Stomach (tissue), 8 donors: ENCODE measurements at regions not wholly inside any gene's neighbourhood (a gene's known extent, or its start where the extent isn't known, plus 50 kb on each side); places are given as distances from the start of the nearest gene placed in this dataset.
"Not testable (repeated sequence)": the region's sequence is repeated elsewhere in the genome, so short reads cannot be mapped to it uniquely, and the experiment has no call there.

Experiments
- DNase-seq, 2 donors: peaks; one replicate each; pipeline versions ENCODE4 v3.0.0 to v3.0.0-alpha.2; 2013 to 2019
- H3K27ac ChIP-seq, 5 donors: fragments of 200-600 bp in 4 of 5; sonication (generic) in 4 of 5; one replicate each; pipeline ENCODE4 v1.5.1; 2013 to 2019; ENCODE audit warnings: mild to moderate bottlenecking in 1 of 5, moderate library complexity in 1 of 5
- H3K27me3 ChIP-seq, 3 donors: fragments of 200-600 bp; sonication (generic); one replicate each; pipeline ENCODE4 v1.5.1; 2017 to 2019; ENCODE audit warnings: mixed run types in 1 of 3
- H3K36me3 ChIP-seq, 4 donors: fragments of 200-600 bp; sonication (generic); 1 replicate in 3 of 4; 2 replicates in 1 of 4; pipeline ENCODE4 v1.5.1; 2016 to 2019
- H3K4me1 ChIP-seq, 4 donors: fragments of 200-600 bp; sonication (generic); one replicate each; pipeline ENCODE4 v1.5.1; 2016 to 2019
- H3K4me3 ChIP-seq, 4 donors: fragments of 200-600 bp; sonication (generic) in 3 of 4; one replicate each; pipeline ENCODE4 v1.5.1; 2016 to 2019; ENCODE audit warnings: mild to moderate bottlenecking in 1 of 4
- H3K9me3 ChIP-seq, 4 donors: fragments of 200-600 bp; sonication (generic); one replicate each; pipeline ENCODE4 v1.5.1; 2016 to 2019
- CTCF ChIP-seq, 7 experiments: fragments of 450-650 bp in 4 of 7; fragments of 200-600 bp in 3 of 7; sonication (generic) in 3 of 7; IDR thresholded peaks; one replicate each; pipeline ENCODE4 v1.5.1; 2016 to 2019; ENCODE audit warnings: antibody characterized with exemption in 7 of 7, control low read depth in 2 of 7, mild to moderate bottlenecking in 1 of 7
- EP300 ChIP-seq: sonication (generic); formaldehyde crosslinking; IDR thresholded peaks from one replicate; pipeline ENCODE4 v1.6.1; 2017; ENCODE audit warnings: antibody characterized with exemption
- POLR2A ChIP-seq, 4 donors: fragments of 450-650 bp; IDR thresholded peaks; one replicate each; pipeline ENCODE4 v1.6.1; 2016; ENCODE audit warnings: antibody characterized with exemption in 4 of 4, control low read depth in 2 of 4, mild to moderate bottlenecking in 1 of 4, moderate library complexity in 1 of 4
- POLR2AphosphoS5 ChIP-seq, 3 donors: sonication (generic); formaldehyde crosslinking; IDR thresholded peaks; one replicate each; pipeline ENCODE4 v1.6.1; 2016; ENCODE audit warnings: antibody characterized with exemption in 3 of 3
- WGBS, 5 donors: extraction: QIAGEN DNeasy Blood & Tissue Kit in 3 of 5; methylation state at CpG; one replicate each; pipeline versions ENCODE4 v1.1.5 to v1.1.7; 2013 to 2018; 5-methylcytosine and 5-hydroxymethylcytosine counted together
- intact Hi-C: fragments of 100-400 bp; cut with DNase I; formaldehyde crosslinking; loops from one replicate; pipeline ENCODE4 v1.15.1; 2023; ENCODE audit warnings: low total_unique reads
- donor health status: healthy with polysubstance abuse.
- donor health status: Bipolar disorder and iron deficiency.
- donor health status: healthy.

GRCh38 chr4:57966987-57967760 lies 857.0 kb upstream of the IGFBP7 start:
- Histone ChIP-seq H3K4me1 (no peaks in the 10 kb centered on the region), H3K36me3 (no peaks in the 10 kb centered on the region), H3K9me3 (peaks cover 0 to 24% (median 21%) of the 10 kb centered on the region in 4 donors), H3K4me3 (no peak overlapping the region), H3K27me3 (no peaks in the 10 kb centered on the region), H3K27ac (no peak overlapping the region)
- intact Hi-C loops, result no loop called here
- 89 to 94% (median 94%) methylated on average over 13 to 23 of the region's 23 CpGs for WGBS, 5 donors
- no peak for DNase-seq
- TF ChIP-seq CTCF (IDR thresholded peaks at IDR 0.05) (no peak), EP300 (no peak), POLR2AphosphoS5 (IDR thresholded peaks at IDR 0.05) (no peak), POLR2A (IDR thresholded peaks at IDR 0.05) (no peak)

DNA sequence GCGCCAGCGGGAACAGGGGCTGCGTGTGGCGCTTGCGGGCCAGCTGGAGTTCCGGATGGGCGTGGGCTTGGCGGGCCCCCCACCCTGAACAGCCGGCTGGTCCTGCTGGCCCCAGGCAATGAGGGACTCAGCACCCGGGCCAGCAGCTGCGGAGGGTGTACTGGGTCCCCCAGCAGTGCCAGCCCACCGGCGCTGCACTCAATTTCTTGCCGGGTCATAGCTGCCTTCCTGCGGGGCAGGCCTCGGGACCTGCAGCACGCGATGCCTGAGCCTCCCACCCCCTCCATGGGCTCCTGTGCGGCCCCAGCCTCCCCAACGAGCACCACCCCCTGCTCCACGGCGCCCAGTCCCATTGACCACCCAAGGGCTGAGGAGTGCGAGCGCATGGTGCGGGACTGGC lies 855.2 kb upstream of the IGFBP7 start:
- H3K27me3 ChIP-seq, intact Hi-C loops: not testable (repeated sequence)
- peaks cover 0 to 24% (median 21%) of the 10 kb centered on the region in 4 donors for H3K9me3 ChIP-seq

GRCh38 chr4:57945298-57945697 lies 835.1 kb upstream of the IGFBP7 start:
- intact Hi-C loops, result no loop called here
- TF ChIP-seq POLR2A (IDR thresholded peaks at IDR 0.05) (no peak), CTCF (IDR thresholded peaks at IDR 0.05) (no peak), POLR2AphosphoS5 (IDR thresholded peaks at IDR 0.05) (no peak), EP300 (no peak)
- Histone ChIP-seq H3K27ac (no peak overlapping the region), H3K36me3 (no peaks in the 10 kb centered on the region), H3K9me3 (no peaks in the 10 kb centered on the region), H3K27me3 (no peaks in the 10 kb centered on the region), H3K4me1 (no peaks in the 10 kb centered on the region), H3K4me3 (no peak overlapping the region)
- WGBS, 5 donors, result 50 to 74% (median 65%) methylated on average over 1 of the region's 1 CpG
- no peak for DNase-seq

More for the DNA sequence above, 855.2 kb upstream of the IGFBP7 start:
- not testable (repeated sequence) for H3K36me3 ChIP-seq, H3K27ac ChIP-seq, H3K4me3 ChIP-seq, H3K4me1 ChIP-seq, DNase-seq
- WGBS, 5 donors, result 92 to 98% (median 96%) methylated on average over 17 to 25 of the region's 25 CpGs

DNA sequence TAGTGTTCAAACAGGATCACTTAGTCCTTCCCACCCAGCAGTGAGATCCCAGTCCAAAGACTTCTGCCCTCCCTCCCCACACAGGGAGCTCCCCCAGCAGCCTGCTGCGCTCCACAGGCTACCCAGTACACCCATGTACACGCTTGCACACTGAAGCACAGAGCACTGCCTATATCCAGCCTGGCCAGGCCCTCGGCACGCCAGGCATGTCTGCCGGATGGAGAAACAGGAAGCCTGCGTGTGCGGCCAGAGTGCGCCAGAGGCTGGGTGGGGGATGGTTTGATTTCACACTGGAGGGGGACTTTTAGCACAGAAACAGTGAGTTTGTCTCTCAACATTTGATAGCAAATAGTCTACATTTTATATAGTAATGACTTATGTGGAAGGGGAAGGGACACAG lies 833.5 kb upstream of the IGFBP7 start:
- WGBS, 5 donors, result 61 to 86% (median 73%) methylated on average over 8 of the region's 8 CpGs
- H3K27ac ChIP-seq, result no peak overlapping the region
- TF ChIP-seq EP300 (no peak), POLR2A (IDR thresholded peaks at IDR 0.05) (no peak), POLR2AphosphoS5 (IDR thresholded peaks at IDR 0.05) (no peak)

GRCh38 chr4:57937326-57937725 lies 827.1 kb upstream of the IGFBP7 start:
- WGBS, 5 donors, result 72 to 91% (median 82%) methylated on average over 2 of the region's 2 CpGs
- intact Hi-C loops, H3K9me3 ChIP-seq: not testable (repeated sequence)

More for the DNA sequence above, 833.5 kb upstream of the IGFBP7 start:
- H3K4me3 ChIP-seq, result no peak overlapping the region
- peak in 1 of 2 donors; percentile 46 for DNase-seq
- no peaks in the 10 kb centered on the region for H3K27me3 ChIP-seq
- intact Hi-C loops, result no loop called here
- no peaks in the 10 kb centered on the region for H3K9me3 ChIP-seq
- no peaks in the 10 kb centered on the region for H3K36me3 ChIP-seq
- H3K4me1 ChIP-seq, result no peaks in the 10 kb centered on the region

GRCh38 chr4:57926311-57926710 lies 816.1 kb upstream of the IGFBP7 start:
- Histone ChIP-seq H3K36me3 (no peaks in the 10 kb centered on the region), H3K27ac (no peak overlapping the region), H3K9me3 (peaks cover 0 to 6% (median 4%) of the 10 kb centered on the region in 4 donors), H3K4me1 (no peaks in the 10 kb centered on the region), H3K4me3 (no peak overlapping the region), H3K27me3 (no peaks in the 10 kb centered on the region)
- WGBS, 5 donors, result 67 to 80% (median 74%) methylated on average over 3 of the region's 3 CpGs
- intact Hi-C loops, result no loop called here
- no peak for DNase-seq
- TF ChIP-seq POLR2AphosphoS5 (IDR thresholded peaks at IDR 0.05) (no peak), POLR2A (IDR thresholded peaks at IDR 0.05) (no peak), CTCF (IDR thresholded peaks at IDR 0.05) (no peak), EP300 (no peak)

More at GRCh38 chr4:57937326-57937725, 827.1 kb upstream of the IGFBP7 start:
- not testable (repeated sequence) for H3K4me3 ChIP-seq, H3K27me3 ChIP-seq, H3K36me3 ChIP-seq, DNase-seq, H3K27ac ChIP-seq, H3K4me1 ChIP-seq
